AG09309 (cell line): ENCODE measurements at regions not wholly inside any gene's neighbourhood (a gene's known extent, or its start where the extent isn't known, plus 50 kb on each side); places are given as distances from the start of the nearest gene placed in this dataset.

Experiments used
- DNase-seq: peaks from one replicate; pipeline ENCODE4 v3.0.0-alpha.2; 2010; ENCODE audit warnings: low read depth
- H3K4me3 ChIP-seq: 2 replicates; pipeline ENCODE4 v1.5.1; 2011; ENCODE audit warnings: mild to moderate bottlenecking, low read depth, low read length, moderate library complexity; ENCODE audit not compliant: control insufficient read depth
- TF ChIP-seq, protein P1 (sequence below): IDR thresholded peaks from 2 replicates; pipeline ENCODE4 v1.5.1; 2011; ENCODE audit warnings: mild to moderate bottlenecking, low read depth, low read length, inconsistent platforms; ENCODE audit not compliant: insufficient read depth, control insufficient read depth; ENCODE audit errors: missing control alignments

DNA sequence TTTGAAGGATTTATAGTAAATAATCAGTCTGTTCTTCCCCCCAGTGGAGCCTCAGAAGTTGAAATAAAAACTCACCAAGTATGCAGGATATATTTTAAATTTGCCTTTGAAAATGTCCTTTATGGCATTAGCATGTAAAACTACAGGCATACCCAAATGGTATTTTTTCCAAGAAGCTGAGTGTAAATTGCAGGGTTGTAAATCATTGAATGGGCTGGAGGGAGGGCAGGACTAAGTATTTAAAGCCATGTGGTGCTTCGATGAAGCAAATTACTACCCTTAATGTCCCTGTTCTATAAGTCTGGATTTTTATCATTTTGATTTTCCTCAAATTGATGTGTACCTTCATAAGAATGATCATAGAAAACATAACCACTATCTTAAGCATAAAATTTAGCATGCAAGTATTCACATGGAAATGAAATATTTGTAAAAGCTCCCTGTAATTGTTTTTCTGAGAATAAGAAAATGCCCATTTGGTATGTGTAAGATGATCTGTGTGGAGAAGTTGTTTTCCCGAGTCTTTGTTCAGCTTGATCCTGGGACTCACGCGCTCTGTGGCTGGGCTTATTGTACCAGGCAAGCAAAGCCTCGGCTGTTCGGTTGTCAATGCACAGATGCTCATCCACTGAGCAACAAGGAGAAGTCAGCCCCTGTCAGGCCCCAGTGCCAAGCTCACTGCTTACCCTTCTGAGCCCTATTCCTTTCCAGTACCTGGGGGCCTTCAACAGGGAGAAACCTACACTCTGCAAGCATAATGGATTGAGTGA is 66.7 kb downstream of the CD164 start:
- no peak for DNase-seq
- H3K4me3 ChIP-seq, result no peak overlapping the region
- TF ChIP-seq, protein P1, sequence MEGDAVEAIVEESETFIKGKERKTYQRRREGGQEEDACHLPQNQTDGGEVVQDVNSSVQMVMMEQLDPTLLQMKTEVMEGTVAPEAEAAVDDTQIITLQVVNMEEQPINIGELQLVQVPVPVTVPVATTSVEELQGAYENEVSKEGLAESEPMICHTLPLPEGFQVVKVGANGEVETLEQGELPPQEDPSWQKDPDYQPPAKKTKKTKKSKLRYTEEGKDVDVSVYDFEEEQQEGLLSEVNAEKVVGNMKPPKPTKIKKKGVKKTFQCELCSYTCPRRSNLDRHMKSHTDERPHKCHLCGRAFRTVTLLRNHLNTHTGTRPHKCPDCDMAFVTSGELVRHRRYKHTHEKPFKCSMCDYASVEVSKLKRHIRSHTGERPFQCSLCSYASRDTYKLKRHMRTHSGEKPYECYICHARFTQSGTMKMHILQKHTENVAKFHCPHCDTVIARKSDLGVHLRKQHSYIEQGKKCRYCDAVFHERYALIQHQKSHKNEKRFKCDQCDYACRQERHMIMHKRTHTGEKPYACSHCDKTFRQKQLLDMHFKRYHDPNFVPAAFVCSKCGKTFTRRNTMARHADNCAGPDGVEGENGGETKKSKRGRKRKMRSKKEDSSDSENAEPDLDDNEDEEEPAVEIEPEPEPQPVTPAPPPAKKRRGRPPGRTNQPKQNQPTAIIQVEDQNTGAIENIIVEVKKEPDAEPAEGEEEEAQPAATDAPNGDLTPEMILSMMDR, result no peak

DNA sequence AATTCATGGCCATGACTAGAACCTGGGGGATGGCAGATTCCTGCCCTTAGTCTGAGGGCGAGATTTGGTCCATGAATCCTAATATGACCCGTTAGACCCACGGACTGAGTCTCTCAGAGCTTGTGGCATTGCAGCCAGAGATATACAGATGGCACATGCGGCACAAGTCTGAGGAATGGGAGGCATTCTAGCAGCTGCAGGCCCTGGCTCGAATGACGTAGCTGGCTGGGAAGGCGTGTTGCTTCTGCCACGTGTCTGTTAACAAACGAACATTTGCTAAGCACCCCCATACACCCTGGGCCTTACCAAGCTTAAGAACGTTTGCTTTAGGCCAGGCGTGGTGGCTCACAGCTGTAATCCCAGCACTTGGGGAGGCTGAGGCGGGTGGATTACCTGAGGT is 68.0 kb downstream of the CD164 start:
- TF ChIP-seq, protein P1, result no peak

DNA sequence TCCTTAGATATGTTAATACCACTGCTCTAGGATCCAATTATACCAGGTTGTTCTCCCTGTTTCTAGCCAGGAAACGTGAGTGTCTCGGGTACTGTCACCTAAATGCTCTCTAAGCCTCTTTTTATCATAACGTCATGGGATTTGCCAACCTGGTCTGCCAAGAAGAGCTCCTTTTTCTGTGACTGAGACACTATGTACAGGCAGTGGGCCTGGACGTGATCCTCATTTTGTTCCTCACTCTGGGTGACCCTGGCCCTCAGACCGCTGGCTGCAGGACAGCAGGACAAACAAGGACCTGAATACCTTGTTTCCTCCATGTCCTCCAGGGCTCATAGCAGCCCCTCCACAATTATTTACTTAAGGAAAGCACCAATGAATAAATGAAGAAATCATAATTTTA is 69.1 kb downstream of the CD164 start:
- no peak overlapping the region for H3K4me3 ChIP-seq
- TF ChIP-seq, protein P1, result no peak
- no peak for DNase-seq

More for the DNA sequence above, 68.0 kb downstream of the CD164 start:
- DNase-seq, result no peak
- H3K4me3 ChIP-seq, result no peak overlapping the region

DNA sequence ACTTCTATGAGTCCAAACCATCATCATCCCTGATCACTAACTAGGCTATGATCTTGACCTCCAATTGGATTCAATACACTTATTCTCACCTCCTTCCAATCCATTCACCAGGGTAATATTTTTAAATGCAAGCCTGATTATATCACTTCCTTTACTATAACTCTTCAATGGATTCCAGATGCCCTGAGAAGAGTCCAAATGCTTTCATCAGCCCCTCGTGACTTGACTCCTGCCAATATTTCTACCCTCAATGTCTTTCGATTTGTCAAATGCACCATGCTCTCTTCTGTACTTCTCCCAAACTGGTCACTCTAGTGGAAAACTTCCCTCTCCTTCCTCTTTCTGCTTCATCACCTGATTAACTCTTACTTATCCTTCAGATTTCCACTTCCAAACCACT is 70.8 kb downstream of the CD164 start:
- DNase-seq, result no peak
- H3K4me3 ChIP-seq, result no peak overlapping the region
- TF ChIP-seq, protein P1, result no peak

DNA sequence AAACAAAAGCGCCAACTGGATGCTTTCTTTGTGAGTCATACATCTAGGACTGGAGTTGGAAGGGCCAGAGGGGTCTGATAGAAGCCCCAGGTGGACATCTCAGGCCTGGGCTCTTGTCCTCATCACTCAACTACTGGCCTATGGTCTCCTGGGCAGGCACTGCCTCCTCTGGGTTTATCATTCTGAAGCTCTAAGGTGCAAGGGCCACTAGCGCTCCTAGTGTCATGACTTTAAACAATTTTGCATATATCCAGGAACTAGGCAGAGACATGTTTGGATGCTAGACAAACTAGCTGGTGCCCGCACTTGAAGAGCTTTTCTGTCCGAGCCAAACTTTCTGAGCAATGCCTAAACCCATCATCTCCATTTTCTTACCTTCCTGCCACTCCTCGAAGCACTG is 72.3 kb downstream of the CD164 start:
- TF ChIP-seq, protein P1, result no peak
- H3K4me3 ChIP-seq, result no peak overlapping the region
- no peak for DNase-seq

DNA sequence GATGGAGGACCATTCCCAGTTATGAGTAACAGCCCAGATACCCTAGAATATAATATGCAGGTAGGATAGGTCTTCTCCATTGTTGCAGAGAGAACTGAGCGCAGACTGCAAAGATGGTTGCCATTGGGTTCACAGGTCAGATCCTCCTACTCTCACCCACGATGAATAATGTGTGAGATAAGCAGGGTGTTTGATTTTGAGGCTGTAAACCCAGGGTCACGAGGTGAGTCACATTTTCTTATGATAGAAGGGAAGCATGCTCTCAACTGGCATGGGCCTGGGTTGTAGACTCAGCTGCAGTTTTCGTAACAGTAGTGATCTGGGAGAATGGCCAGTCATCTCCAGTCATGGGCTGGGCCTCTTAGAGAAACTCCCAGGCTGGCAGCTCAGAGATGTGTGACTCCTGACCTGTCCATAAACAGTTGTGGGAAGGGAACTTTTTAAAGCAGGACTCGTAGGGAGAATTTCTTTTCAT is 74.2 kb downstream of the CD164 start:
- TF ChIP-seq, protein P1, result no peak
- H3K4me3 ChIP-seq, result no peak overlapping the region
- DNase-seq, result peak; percentile 42
